Prostate gland (tissue), 2 donors: ENCODE measurements at regions not wholly inside any gene's neighbourhood (a gene's known extent, or its start where the extent isn't known, plus 50 kb on each side); places are given as distances from the start of the nearest gene placed in this dataset.

Experiments
- CTCF ChIP-seq, 4 experiments: fragments of 200-600 bp in 2 of 4; fragments of 450-650 bp in 2 of 4; sonication (generic) in 2 of 4; IDR thresholded peaks; 1 replicate in 3 of 4; 2 replicates in 1 of 4; pipeline ENCODE4 v1.5.1; 2016 to 2019; ENCODE audit warnings: antibody characterized with exemption in 4 of 4, mild to moderate bottlenecking in 2 of 4, moderate library complexity in 2 of 4
- POLR2A ChIP-seq: fragments of 450-650 bp; IDR thresholded peaks from one replicate; pipeline ENCODE4 v1.6.1; 2016; ENCODE audit warnings: antibody characterized with exemption, mild to moderate bottlenecking
- POLR2AphosphoS5 ChIP-seq: sonication (generic); formaldehyde crosslinking; IDR thresholded peaks from one replicate; pipeline ENCODE4 v1.6.1; 2017; ENCODE audit warnings: antibody characterized with exemption

- no peak for TF ChIP-seq CTCF (IDR thresholded peaks at IDR 0.05)
- TF ChIP-seq POLR2A, result no peak
- TF ChIP-seq POLR2AphosphoS5, result no peak
Observed at GRCh38 chr3:90132197-90132596, 1024.8 kb downstream of the EPHA3 start.
